Fibroblast of lung (primary cell): ENCODE measurements at regions not wholly inside any gene's neighbourhood (a gene's known extent, or its start where the extent isn't known, plus 50 kb on each side); places are given as distances from the start of the nearest gene placed in this dataset.

Experiments
- CTCF ChIP-seq, 2 donors: IDR thresholded peaks in 1 of 2; conservative IDR thresholded peaks in 1 of 2; 1 replicate in 1 of 2; 2 replicates in 1 of 2; pipeline ENCODE4 v1.5.1; 2011 to 2012; ENCODE audit warnings: low read length in 2 of 2, control low read depth in 1 of 2, inconsistent platforms in 1 of 2, low read depth in 1 of 2, mild to moderate bottlenecking in 1 of 2
- EZH2 ChIP-seq: IDR thresholded peaks from 2 replicates; pipeline ENCODE4 v1.5.1; 2012; ENCODE audit warnings: low read length, control low read depth, mild to moderate bottlenecking; ENCODE audit errors: missing control alignments

- no peak for TF ChIP-seq CTCF (conservative IDR thresholded peaks at IDR 0.05 in 1 of 2, IDR thresholded peaks at IDR 0.05 in 1 of 2; ENCODE audit: low read depth in 1 of 2, low read length in 2 of 2)
- TF ChIP-seq EZH2: no peak
These were observed 99.2 kb downstream of the GRIN2B start for GRCh38 chr12:13882176-13882575.
